GM10266 (cell line): ENCODE measurements at regions not wholly inside any gene's neighbourhood (a gene's known extent, or its start where the extent isn't known, plus 50 kb on each side); places are given as distances from the start of the nearest gene placed in this dataset.

Experiments
- DNase-seq: peaks from one replicate; pipeline ENCODE4 v3.0.0; 2012; ENCODE audit errors: extremely low spot score
- CTCF ChIP-seq: IDR thresholded peaks from 2 replicates; pipeline ENCODE4 v1.5.1; 2012; ENCODE audit warnings: mild to moderate bottlenecking, low read depth; ENCODE audit not compliant: control insufficient read depth, insufficient read depth; ENCODE audit errors: missing control alignments

GRCh38 chr3:194073926-194074325 lies 62.0 kb upstream of the HES1 start:
- no peak for TF ChIP-seq CTCF
- DNase-seq = no peak

GRCh38 chr3:194075088-194075615 lies 60.8 kb upstream of the HES1 start:
- DNase-seq = no peak

GRCh38 chr3:194075802-194076460 lies 60.0 kb upstream of the HES1 start:
- no peak for DNase-seq
- TF ChIP-seq CTCF = no peak

More at GRCh38 chr3:194075088-194075615, 60.8 kb upstream of the HES1 start:
- no peak for TF ChIP-seq CTCF

GRCh38 chr3:194076475-194076874 lies 59.5 kb upstream of the HES1 start:
- DNase-seq = no peak
- TF ChIP-seq CTCF = no peak

GRCh38 chr3:194077602-194078001 lies 58.3 kb upstream of the HES1 start:
- no peak for DNase-seq
- no peak for TF ChIP-seq CTCF

GRCh38 chr3:194078045-194078821 lies 57.7 kb upstream of the HES1 start:
- no peak for TF ChIP-seq CTCF
- no peak for DNase-seq

GRCh38 chr3:194079702-194080172 lies 56.2 kb upstream of the HES1 start:
- no peak for TF ChIP-seq CTCF
- DNase-seq = no peak
